Astrocyte of the spinal cord (primary cell): ENCODE measurements at regions not wholly inside any gene's neighbourhood (a gene's known extent, or its start where the extent isn't known, plus 50 kb on each side); places are given as distances from the start of the nearest gene placed in this dataset.

Experiments
- DNase-seq: peaks from one replicate; pipeline ENCODE4 v3.0.0; 2011; ENCODE audit warnings: low read depth, low spot score
- H3K4me3 ChIP-seq: 2 replicates; pipeline ENCODE4 v1.5.1; 2011; ENCODE audit warnings: low read depth, mild to moderate bottlenecking, low read length, moderate library complexity
- in situ Hi-C: cut with HindIII; loops from 2 replicates; pipeline ENCODE4 v1.10.0; 2017; ENCODE audit warnings: low sequenced_read_pairs
- TF ChIP-seq, protein P1 (sequence below): IDR thresholded peaks from 2 replicates; pipeline ENCODE4 v1.5.1; 2012; ENCODE audit warnings: low read depth, mild to moderate bottlenecking, low read length, inconsistent platforms

DNA sequence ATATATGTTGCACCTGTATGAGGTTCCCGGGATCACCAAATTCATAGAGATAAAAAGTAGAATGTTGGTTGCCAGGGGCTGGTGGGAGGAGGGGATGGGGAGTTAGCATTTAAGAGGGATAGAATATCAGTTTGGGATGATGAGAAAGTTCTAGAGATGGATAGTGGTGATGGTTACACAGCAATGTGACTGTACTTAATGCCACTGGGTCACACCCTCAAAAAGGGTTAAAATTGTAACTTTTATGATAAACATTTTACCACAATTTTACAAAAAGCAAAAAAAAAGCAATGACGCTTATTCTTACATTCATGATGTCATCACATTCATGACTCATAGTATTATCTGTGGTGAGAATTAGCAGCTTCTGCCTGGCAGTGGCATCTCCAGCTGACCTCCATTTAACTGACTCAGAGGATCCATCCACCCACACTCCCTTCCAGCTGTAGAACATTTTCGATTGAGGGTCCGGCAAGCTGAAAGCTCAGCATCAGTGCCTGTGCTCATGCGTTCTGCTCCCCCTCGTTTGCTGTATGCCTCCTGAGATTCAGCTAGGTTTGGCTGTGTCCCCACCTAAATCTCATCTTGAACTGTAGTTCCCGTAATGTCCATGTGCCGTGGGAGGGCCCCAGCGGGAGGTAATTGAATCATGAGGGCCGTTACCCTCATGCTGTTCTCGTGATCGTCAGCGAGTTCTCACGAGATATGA is 64.8 kb upstream of the TMEM260 start:
- TF ChIP-seq, protein P1, sequence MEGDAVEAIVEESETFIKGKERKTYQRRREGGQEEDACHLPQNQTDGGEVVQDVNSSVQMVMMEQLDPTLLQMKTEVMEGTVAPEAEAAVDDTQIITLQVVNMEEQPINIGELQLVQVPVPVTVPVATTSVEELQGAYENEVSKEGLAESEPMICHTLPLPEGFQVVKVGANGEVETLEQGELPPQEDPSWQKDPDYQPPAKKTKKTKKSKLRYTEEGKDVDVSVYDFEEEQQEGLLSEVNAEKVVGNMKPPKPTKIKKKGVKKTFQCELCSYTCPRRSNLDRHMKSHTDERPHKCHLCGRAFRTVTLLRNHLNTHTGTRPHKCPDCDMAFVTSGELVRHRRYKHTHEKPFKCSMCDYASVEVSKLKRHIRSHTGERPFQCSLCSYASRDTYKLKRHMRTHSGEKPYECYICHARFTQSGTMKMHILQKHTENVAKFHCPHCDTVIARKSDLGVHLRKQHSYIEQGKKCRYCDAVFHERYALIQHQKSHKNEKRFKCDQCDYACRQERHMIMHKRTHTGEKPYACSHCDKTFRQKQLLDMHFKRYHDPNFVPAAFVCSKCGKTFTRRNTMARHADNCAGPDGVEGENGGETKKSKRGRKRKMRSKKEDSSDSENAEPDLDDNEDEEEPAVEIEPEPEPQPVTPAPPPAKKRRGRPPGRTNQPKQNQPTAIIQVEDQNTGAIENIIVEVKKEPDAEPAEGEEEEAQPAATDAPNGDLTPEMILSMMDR, result no peak
- in situ Hi-C loops, result no loop called here
- peak; percentile 3 for DNase-seq
- no peak overlapping the region for H3K4me3 ChIP-seq

DNA sequence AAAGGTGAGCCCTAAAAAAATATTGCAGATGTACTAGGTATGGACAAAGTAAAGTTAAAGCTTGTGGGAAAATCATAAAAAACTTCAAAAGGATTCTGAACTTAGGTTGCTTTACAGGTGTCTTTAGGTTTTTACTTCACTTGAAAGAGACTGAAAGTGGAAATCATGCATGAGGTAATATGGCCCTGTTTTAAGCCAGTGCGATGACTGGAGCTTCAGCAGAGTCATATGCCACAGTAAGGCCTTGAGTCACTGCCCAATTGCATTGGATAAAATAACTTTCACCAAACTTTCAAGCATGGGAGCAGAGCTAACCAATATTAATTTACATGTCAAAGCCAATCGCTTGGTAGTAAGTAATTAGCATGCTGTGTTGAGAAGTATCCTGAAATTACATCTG is 63.9 kb upstream of the TMEM260 start:
- TF ChIP-seq, protein P1, result no peak
- no peak overlapping the region for H3K4me3 ChIP-seq
- in situ Hi-C loops, result no loop called here
- DNase-seq, result no peak

DNA sequence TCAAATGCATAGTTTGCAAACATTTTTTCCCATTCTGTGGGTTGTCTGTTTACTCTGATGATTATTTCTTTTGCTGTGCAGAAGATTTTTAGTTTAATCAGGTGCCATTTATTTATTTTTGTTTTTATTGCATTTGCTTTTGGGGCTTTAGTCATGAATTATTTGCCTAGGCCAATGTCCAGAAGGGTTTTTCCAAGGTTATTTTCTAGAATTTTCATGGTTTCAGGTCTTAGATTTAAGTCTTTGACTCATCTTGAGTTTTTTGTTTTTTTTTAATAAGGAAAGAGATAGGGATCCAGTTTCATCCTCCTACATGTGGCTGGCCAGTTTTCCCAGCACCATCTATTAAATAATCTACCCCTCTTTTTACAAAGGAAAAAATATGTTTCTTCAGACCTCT is 57.2 kb upstream of the TMEM260 start:
- no peak overlapping the region for H3K4me3 ChIP-seq
- in situ Hi-C loops, result no loop called here
- TF ChIP-seq, protein P1, result no peak
- no peak for DNase-seq

DNA sequence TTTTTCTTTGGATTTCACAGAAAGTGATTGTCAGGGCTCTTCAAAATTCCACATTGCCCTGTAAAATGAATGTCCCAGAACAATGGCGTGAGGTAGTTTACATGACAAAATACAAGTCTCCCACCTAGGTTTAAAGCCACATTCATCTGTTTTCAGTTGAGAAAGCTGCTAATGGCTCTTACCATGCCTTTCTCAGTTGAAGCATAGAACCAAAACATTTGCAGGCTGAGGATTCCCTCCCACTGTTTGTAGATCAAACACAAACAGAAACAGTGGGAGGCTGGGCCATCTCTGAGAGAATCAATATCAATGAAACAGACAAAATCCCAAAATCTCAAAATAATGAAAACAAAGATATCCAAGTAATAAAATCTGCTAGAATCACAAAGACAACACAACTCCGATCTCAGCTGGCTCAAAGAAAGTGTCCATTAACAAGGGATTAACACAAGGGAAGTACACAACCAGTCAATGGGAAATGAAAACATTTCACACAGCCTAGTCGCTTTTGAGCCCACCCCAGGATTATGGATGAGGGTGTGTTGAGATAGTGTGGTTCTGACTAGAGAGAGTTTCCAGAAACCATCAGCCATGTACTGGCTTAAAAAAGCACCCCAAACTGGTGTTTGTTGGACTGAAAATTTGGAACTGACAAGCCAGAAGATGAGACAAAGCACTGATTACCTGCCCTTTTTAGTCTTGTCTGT is 54.5 kb upstream of the TMEM260 start:
- TF ChIP-seq, protein P1, result no peak
- no peak overlapping the region for H3K4me3 ChIP-seq
- DNase-seq, result no peak
- in situ Hi-C loops, result no loop called here

DNA sequence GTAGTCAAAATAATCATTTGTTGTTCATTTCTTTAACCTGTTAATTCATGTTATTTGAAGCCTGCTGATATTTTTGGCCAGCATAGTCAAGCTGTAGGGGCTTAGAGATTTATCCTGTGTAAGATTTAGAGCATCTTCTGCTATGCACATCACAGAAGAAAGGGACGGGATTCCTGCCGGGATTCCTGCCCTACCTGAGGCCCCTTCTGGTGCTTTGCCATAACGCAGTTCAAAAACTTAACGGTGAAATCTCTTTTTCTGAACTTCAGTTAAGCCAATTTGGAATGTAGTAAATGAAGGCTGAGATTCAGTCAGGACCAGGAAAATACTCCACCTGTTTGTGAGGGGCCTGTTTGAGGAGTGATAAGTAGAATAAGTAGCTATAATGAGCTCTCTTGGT is 50.7 kb upstream of the TMEM260 start:
- TF ChIP-seq, protein P1, result no peak
- no peak for DNase-seq
- H3K4me3 ChIP-seq, result no peak overlapping the region
- in situ Hi-C loops, result no loop called here
